Left lung (tissue), 4 donors: ENCODE measurements at regions not wholly inside any gene's neighbourhood (a gene's known extent, or its start where the extent isn't known, plus 50 kb on each side); places are given as distances from the start of the nearest gene placed in this dataset.

Experiments
- ATAC-seq: fragments of 200-7000 bp; cut with Tn5 transposase; one replicate; pipeline ENCODE4 v1.9.1; 2020; ENCODE audit warnings: moderate library complexity
- DNase-seq, 4 donors: peaks; one replicate each; pipeline ENCODE4 v3.0.0-alpha.2; 2013 to 2020
- H3K27ac ChIP-seq, 2 donors: fragments of 200-600 bp; sonication (generic) in 1 of 2; one replicate each; pipeline versions ENCODE4 v1.5.0 to v1.8.0; 2020 to 2021
- H3K27me3 ChIP-seq, 2 donors: fragments of 200-600 bp; sonication (generic) in 1 of 2; one replicate each; pipeline versions ENCODE4 v1.5.0 to v1.8.0; 2020 to 2021
- H3K36me3 ChIP-seq, 2 donors: fragments of 200-600 bp; sonication (generic) in 1 of 2; one replicate each; pipeline versions ENCODE4 v1.5.0 to v1.8.0; 2020 to 2021
- H3K4me1 ChIP-seq, 2 donors: fragments of 200-600 bp; one replicate each; pipeline ENCODE4 v1.8.0; 2021
- H3K4me3 ChIP-seq, 2 donors: fragments of 200-600 bp; sonication (generic) in 1 of 2; one replicate each; pipeline versions ENCODE4 v1.5.0 to v1.8.0; 2020 to 2021; ENCODE audit warnings: mild to moderate bottlenecking in 1 of 2
- H3K9me3 ChIP-seq, 2 donors: fragments of 200-600 bp; sonication (generic) in 1 of 2; one replicate each; pipeline versions ENCODE4 v1.5.0 to v1.8.0; 2020 to 2021
- CTCF ChIP-seq, 2 donors: fragments of 200-600 bp; sonication (generic) in 1 of 2; IDR thresholded peaks; one replicate each; pipeline versions ENCODE4 v1.5.0 to v1.8.0; 2021; ENCODE audit warnings: antibody characterized with exemption in 2 of 2
- intact Hi-C, 2 donors: fragments of 100-400 bp; cut with DNase I; formaldehyde crosslinking; loops; one replicate each; pipeline versions ENCODE4 v1.11.2 to v1.14.2; 2022
- donor health status: DM: no; HTN: yes; CAD: no.
- donor health status: DM: no; HTN: no; CAD: no.

- no peak for TF ChIP-seq CTCF (IDR thresholded peaks at IDR 0.05)
- no peak overlapping the region for H3K27ac ChIP-seq
- H3K9me3 ChIP-seq, result peaks cover 0 to 2% of the 10 kb centered on the region in 2 donors
- intact Hi-C loops, result no loop called here
- no peaks in the 10 kb centered on the region for H3K27me3 ChIP-seq
- no peak overlapping the region for H3K4me3 ChIP-seq
- DNase-seq, result no peak
- no peaks in the 10 kb centered on the region for H3K4me1 ChIP-seq
- no peak for ATAC-seq
- no peaks in the 10 kb centered on the region for H3K36me3 ChIP-seq
Observed at GRCh38 chr1:189816558-189816957, 661.1 kb downstream of the BRINP3 start.

GRCh38 chr1:189819751-189820150, 657.9 kb downstream of the BRINP3 start:
- H3K27me3 ChIP-seq, result no peaks in the 10 kb centered on the region
- intact Hi-C loops, result no loop called here
- no peak for DNase-seq

DNA sequence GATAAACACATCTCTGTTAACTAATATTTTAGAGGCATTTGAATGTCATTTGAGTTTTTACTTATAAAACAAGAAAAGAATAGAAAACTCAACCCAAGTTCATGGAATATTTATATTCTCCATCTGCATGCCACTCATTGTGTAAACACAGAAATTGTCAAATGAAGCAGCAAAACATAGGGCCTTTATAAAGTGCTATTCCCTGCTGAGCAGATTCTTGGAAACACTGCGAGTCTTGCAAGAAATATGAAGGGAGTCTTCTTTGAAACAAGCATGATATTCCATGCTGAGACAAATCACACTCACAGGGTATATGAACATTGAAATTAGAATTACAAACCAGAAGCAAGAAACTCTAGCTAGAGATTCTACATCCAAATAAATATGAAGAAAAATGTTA, 655.8 kb downstream of the BRINP3 start:
- H3K4me1 ChIP-seq, result no peaks in the 10 kb centered on the region
- intact Hi-C loops, result no loop called here
- ATAC-seq, result no peak
- no peak overlapping the region for H3K27ac ChIP-seq
- DNase-seq, result peak in 1 of 4 donors; percentile 2
- TF ChIP-seq CTCF (IDR thresholded peaks at IDR 0.05), result no peak
- no peaks in the 10 kb centered on the region for H3K36me3 ChIP-seq
- H3K27me3 ChIP-seq, result no peaks in the 10 kb centered on the region
- no peak overlapping the region for H3K4me3 ChIP-seq
- peaks cover 0 to 7% of the 10 kb centered on the region in 2 donors for H3K9me3 ChIP-seq

More at GRCh38 chr1:189819751-189820150, 657.9 kb downstream of the BRINP3 start:
- no peak for TF ChIP-seq CTCF (IDR thresholded peaks at IDR 0.05)
- Histone ChIP-seq H3K36me3 (no peaks in the 10 kb centered on the region), H3K4me3 (no peak overlapping the region), H3K9me3 (peaks cover 0 to 2% of the 10 kb centered on the region in 2 donors), H3K4me1 (no peaks in the 10 kb centered on the region), H3K27ac (no peak overlapping the region)
- ATAC-seq, result no peak

DNA sequence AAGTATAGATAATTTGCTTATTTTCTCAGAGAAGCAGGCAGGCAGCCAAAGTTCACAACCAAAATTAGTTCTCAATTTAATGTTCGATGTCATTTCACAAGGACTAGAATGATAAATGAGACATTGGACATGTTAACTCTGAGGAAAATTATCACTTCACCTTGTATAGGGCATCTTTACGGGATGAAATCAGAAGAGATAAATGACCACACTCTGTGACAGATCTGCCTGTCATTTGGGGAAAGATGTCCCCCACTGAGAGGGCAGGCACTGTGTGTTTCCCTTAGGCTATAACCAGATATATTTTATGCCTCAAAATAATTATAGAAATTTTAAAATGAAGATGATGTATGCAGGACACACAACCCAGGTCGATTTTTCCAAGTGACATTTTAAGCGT, 642.9 kb downstream of the BRINP3 start:
- Histone ChIP-seq H3K36me3 (no peaks in the 10 kb centered on the region), H3K9me3 (no peaks in the 10 kb centered on the region), H3K4me3 (no peak overlapping the region), H3K27ac (no peak overlapping the region), H3K27me3 (no peaks in the 10 kb centered on the region), H3K4me1 (no peaks in the 10 kb centered on the region)
- ATAC-seq (no peak), DNase-seq (no peak)
- intact Hi-C loops, result no loop called here
- no peak for TF ChIP-seq CTCF (IDR thresholded peaks at IDR 0.05)

DNA sequence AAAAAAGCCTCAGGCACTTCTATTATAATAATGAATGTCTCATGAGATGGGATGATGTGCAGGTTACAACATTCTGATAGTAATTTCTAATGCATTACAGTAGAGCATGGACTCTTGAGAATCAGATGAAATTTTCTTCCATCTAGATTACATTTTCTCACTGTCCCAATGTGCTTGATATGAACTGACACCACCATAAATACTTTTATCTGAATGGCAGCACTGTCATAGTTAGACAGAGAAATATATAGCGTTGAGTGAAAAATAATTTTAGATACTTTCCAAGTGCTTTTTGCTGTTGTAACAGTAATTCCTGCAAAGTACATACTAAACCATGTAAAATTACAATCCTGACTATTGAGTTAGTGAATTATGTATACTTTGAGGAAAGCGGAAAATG, 630.1 kb downstream of the BRINP3 start:
- ATAC-seq (no peak), DNase-seq (no peak)
- no peaks in the 10 kb centered on the region for H3K9me3 ChIP-seq
- no peak overlapping the region for H3K27ac ChIP-seq
- no peaks in the 10 kb centered on the region for H3K36me3 ChIP-seq
- H3K27me3 ChIP-seq, result no peaks in the 10 kb centered on the region
- H3K4me3 ChIP-seq, result no peak overlapping the region
- intact Hi-C loops, result no loop called here
- no peak for TF ChIP-seq CTCF (IDR thresholded peaks at IDR 0.05)
- H3K4me1 ChIP-seq, result no peaks in the 10 kb centered on the region
